Fibroblast of lung (primary cell): ENCODE measurements at regions not wholly inside any gene's neighbourhood (a gene's known extent, or its start where the extent isn't known, plus 50 kb on each side); places are given as distances from the start of the nearest gene placed in this dataset.

Source experiments
- DNase-seq, 2 donors: peaks; one replicate each; pipeline versions ENCODE4 v3.0.0 to v3.0.0-alpha.2; 2010; ENCODE audit warnings: low read depth in 2 of 2
- H2AFZ ChIP-seq: 2 replicates; pipeline ENCODE4 v1.5.1; 2012; ENCODE audit warnings: low read length, control low read depth, inconsistent platforms
- H3K27ac ChIP-seq: 2 replicates; pipeline ENCODE4 v1.5.1; 2011; ENCODE audit warnings: low read length, control low read depth; ENCODE audit not compliant: insufficient read depth
- H3K27me3 ChIP-seq: 2 replicates; pipeline ENCODE4 v1.5.1; 2011; ENCODE audit warnings: mild to moderate bottlenecking, low read length; ENCODE audit not compliant: control insufficient read depth, insufficient read depth
- H3K36me3 ChIP-seq: 2 replicates; pipeline ENCODE4 v1.5.1; 2011; ENCODE audit warnings: low read length; ENCODE audit not compliant: control insufficient read depth, insufficient read depth
- H3K4me1 ChIP-seq: 2 replicates; pipeline ENCODE4 v1.5.1; 2011; ENCODE audit warnings: low read length; ENCODE audit not compliant: control insufficient read depth, insufficient read depth; ENCODE audit errors: extremely low read depth
- H3K4me2 ChIP-seq: 2 replicates; pipeline ENCODE4 v1.5.1; 2011; ENCODE audit warnings: low read length, control low read depth; ENCODE audit not compliant: insufficient read depth; ENCODE audit errors: extremely low read depth
- H3K4me3 ChIP-seq, 4 experiments: fragments of 200-600 bp in 1 of 4; sonication (generic) in 1 of 4; replicated peaks in 1 of 4; 2 replicates each; pipeline ENCODE4 v1.5.1; 2011 to 2016; ENCODE audit warnings: low read length in 4 of 4, low read depth in 3 of 4, mild to moderate bottlenecking in 3 of 4, control low read depth in 2 of 4, inconsistent platforms in 1 of 4, mixed read lengths in 1 of 4; ENCODE audit not compliant: insufficient read depth in 1 of 4; ENCODE audit errors: control extremely low read depth in 1 of 4
- H3K79me2 ChIP-seq: 2 replicates; pipeline ENCODE4 v1.5.1; 2012; ENCODE audit warnings: mild to moderate bottlenecking, low read length, inconsistent platforms; ENCODE audit not compliant: control insufficient read depth, insufficient read depth
- H3K9ac ChIP-seq: 2 replicates; pipeline ENCODE4 v1.5.1; 2011; ENCODE audit warnings: mild to moderate bottlenecking, low read length, control low read depth; ENCODE audit not compliant: insufficient read depth
- H3K9me3 ChIP-seq: 2 replicates; pipeline ENCODE4 v1.5.1; 2012; ENCODE audit warnings: low read depth, low read length; ENCODE audit not compliant: control insufficient read depth, insufficient read depth
- H4K20me1 ChIP-seq: 2 replicates; pipeline ENCODE4 v1.5.1; 2011; ENCODE audit warnings: low read length; ENCODE audit not compliant: control insufficient read depth, insufficient read depth; ENCODE audit errors: extremely low read depth
- EZH2 ChIP-seq: IDR thresholded peaks from 2 replicates; pipeline ENCODE4 v1.5.1; 2012; ENCODE audit warnings: low read length, control low read depth, mild to moderate bottlenecking; ENCODE audit errors: missing control alignments
- TF ChIP-seq, protein P1 (sequence below), 2 donors: IDR thresholded peaks in 1 of 2; conservative IDR thresholded peaks in 1 of 2; 1 replicate in 1 of 2; 2 replicates in 1 of 2; pipeline ENCODE4 v1.5.1; 2011 to 2012; ENCODE audit warnings: low read length in 2 of 2, control low read depth in 1 of 2, inconsistent platforms in 1 of 2, low read depth in 1 of 2, mild to moderate bottlenecking in 1 of 2

GRCh38 chr1:70892930-70893329 is 154.7 kb downstream of the PTGER3 start:
- TF ChIP-seq EZH2, result no peak
- TF ChIP-seq, protein P1, sequence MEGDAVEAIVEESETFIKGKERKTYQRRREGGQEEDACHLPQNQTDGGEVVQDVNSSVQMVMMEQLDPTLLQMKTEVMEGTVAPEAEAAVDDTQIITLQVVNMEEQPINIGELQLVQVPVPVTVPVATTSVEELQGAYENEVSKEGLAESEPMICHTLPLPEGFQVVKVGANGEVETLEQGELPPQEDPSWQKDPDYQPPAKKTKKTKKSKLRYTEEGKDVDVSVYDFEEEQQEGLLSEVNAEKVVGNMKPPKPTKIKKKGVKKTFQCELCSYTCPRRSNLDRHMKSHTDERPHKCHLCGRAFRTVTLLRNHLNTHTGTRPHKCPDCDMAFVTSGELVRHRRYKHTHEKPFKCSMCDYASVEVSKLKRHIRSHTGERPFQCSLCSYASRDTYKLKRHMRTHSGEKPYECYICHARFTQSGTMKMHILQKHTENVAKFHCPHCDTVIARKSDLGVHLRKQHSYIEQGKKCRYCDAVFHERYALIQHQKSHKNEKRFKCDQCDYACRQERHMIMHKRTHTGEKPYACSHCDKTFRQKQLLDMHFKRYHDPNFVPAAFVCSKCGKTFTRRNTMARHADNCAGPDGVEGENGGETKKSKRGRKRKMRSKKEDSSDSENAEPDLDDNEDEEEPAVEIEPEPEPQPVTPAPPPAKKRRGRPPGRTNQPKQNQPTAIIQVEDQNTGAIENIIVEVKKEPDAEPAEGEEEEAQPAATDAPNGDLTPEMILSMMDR (conservative IDR thresholded peaks at IDR 0.05 in 1 of 2, IDR thresholded peaks at IDR 0.05 in 1 of 2; ENCODE audit: low read depth in 1 of 2, low read length in 2 of 2), result no peak
- Histone ChIP-seq H4K20me1 (no peaks in the 10 kb centered on the region), H3K27ac (no peak overlapping the region), H2AFZ (no peak overlapping the region), H3K79me2 (no peaks in the 10 kb centered on the region), H3K36me3 (no peaks in the 10 kb centered on the region), H3K9ac (no peak overlapping the region), H3K9me3 (no peaks in the 10 kb centered on the region), H3K27me3 (no peaks in the 10 kb centered on the region), H3K4me1 (no peaks in the 10 kb centered on the region), H3K4me2 (no peak overlapping the region), H3K4me3 (no peak overlapping the region)
- no peak for DNase-seq

DNA sequence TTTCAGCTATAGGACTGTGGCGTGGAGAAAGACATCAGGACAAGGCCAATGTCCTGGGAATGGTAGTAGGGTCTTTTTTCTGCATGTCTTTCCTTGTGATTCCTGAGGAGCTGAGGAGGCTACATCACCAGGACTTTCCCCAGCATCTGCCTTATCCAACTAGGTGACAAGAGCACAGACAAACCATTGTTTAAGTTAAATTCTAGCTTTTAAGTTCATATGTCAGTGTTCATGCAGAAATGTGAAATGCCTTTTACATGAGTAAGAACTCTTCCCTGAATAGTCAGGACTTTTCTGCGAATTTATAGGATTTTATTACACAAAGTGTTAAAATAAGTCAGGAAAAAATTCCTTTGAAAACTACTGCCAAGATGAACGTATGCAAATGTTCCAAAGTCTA is 154.2 kb downstream of the PTGER3 start:
- no peak overlapping the region for H3K9ac ChIP-seq
- no peak overlapping the region for H3K4me3 ChIP-seq
- no peaks in the 10 kb centered on the region for H3K79me2 ChIP-seq
- DNase-seq, result no peak
- H3K4me1 ChIP-seq, result no peaks in the 10 kb centered on the region
- H4K20me1 ChIP-seq, result no peaks in the 10 kb centered on the region
- H2AFZ ChIP-seq, result no peak overlapping the region
- no peaks in the 10 kb centered on the region for H3K27me3 ChIP-seq
- no peak overlapping the region for H3K4me2 ChIP-seq
- TF ChIP-seq, protein P1 (conservative IDR thresholded peaks at IDR 0.05 in 1 of 2, IDR thresholded peaks at IDR 0.05 in 1 of 2; ENCODE audit: low read depth in 1 of 2, low read length in 2 of 2), result no peak
- no peak for TF ChIP-seq EZH2
- H3K36me3 ChIP-seq, result no peaks in the 10 kb centered on the region
- H3K9me3 ChIP-seq, result no peaks in the 10 kb centered on the region
- no peak overlapping the region for H3K27ac ChIP-seq

DNA sequence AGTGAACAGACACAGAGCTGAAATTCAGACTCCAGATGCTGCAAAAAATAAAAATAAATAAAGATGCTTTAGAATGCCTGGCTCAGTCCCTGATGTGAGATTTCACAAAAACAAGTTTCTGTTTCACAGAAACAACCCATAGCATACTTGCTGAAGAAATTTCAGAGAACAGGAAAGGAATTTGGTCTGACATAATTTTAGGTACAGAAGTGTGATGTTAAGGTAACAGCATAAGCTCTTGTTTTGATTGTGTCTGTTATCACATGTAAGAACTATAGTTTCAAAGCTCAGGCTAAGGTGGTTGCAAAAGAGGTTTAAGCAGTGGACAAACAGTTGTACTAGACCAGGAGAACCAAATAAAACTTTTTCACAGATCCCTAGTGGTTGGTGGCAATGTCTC is 152.1 kb downstream of the PTGER3 start:
- no peaks in the 10 kb centered on the region for H3K79me2 ChIP-seq
- no peak overlapping the region for H3K9ac ChIP-seq
- no peak for DNase-seq
- no peak overlapping the region for H3K4me2 ChIP-seq
- H3K4me3 ChIP-seq, result no peak overlapping the region
- H3K36me3 ChIP-seq, result no peaks in the 10 kb centered on the region
- no peaks in the 10 kb centered on the region for H3K4me1 ChIP-seq
- no peaks in the 10 kb centered on the region for H4K20me1 ChIP-seq
- no peaks in the 10 kb centered on the region for H3K9me3 ChIP-seq
- no peaks in the 10 kb centered on the region for H3K27me3 ChIP-seq
- H3K27ac ChIP-seq, result no peak overlapping the region
- H2AFZ ChIP-seq, result no peak overlapping the region
- TF ChIP-seq, protein P1 (conservative IDR thresholded peaks at IDR 0.05 in 1 of 2, IDR thresholded peaks at IDR 0.05 in 1 of 2; ENCODE audit: low read depth in 1 of 2, low read length in 2 of 2), result no peak
- TF ChIP-seq EZH2, result no peak
